HG03064 (cell line): ENCODE measurements at regions not wholly inside any gene's neighbourhood (a gene's known extent, or its start where the extent isn't known, plus 50 kb on each side); places are given as distances from the start of the nearest gene placed in this dataset.

Source experiments
- ATAC-seq: cut with Tn5 transposase; IDR thresholded peaks from one replicate; pipeline ENCODE4 v1.9.1; 2021; ENCODE audit warnings: low read depth; ENCODE audit not compliant: unreplicated experiment

DNA sequence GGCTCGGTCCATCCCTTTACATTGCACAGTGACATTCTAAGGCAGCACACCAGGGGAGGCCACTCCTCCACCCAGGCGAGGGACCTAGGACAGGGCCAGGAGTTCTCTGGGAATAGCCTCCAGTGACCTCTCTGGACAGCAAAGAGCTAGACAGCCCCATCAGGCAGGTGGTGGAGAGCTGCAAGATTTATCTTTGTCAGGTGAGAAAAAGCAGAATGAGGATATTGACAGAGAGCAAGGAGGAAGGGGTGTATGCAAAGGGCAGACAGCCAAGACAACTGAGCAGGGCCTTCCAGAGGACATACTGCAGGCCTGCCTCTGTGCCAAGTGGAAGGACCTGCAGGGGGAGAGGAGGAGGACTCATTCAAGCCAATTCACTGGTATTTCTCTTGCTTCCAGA is 112.4 kb upstream of the MAX start:
- no peak for ATAC-seq

DNA sequence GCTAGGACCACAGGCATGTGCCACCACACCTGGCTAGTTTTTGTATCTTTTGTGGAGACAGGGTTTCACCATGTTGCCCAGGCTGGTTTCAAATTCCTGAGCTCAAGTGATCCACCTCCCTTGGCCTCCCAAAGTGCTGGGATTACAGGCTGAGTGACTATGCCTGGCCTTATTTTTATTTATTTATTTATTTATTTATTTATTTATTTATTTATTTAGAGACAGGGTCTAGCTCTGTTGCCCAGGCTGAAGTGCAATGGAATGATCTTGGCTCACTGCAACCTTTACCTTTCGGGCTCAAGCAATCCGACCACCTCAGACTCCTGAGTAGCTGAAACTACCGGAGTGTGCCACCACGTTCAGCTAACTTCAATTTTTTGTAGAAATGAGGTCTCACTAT is 117.0 kb upstream of the MAX start:
- ATAC-seq: no peak

DNA sequence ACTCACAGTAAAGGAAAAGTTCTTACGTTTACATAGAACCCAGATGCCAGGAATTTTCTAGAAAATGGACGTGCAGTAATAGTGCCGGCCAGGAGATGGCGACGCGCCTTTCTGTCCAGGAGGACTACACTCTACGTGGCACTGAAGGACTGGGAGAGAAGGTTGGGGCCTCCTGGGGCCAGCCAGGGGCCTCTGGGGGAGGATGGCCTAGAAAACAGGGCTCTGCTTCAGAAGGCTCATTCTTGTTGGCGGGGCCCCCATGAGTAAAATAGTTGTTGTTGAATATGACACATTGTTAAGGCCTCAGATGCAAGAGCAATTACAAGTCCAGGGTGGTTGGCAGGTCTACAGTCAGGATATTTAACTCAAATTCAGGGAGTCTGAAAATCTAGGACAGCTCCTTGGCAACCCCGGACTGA is 120.1 kb upstream of the MAX start:
- ATAC-seq: no peak

DNA sequence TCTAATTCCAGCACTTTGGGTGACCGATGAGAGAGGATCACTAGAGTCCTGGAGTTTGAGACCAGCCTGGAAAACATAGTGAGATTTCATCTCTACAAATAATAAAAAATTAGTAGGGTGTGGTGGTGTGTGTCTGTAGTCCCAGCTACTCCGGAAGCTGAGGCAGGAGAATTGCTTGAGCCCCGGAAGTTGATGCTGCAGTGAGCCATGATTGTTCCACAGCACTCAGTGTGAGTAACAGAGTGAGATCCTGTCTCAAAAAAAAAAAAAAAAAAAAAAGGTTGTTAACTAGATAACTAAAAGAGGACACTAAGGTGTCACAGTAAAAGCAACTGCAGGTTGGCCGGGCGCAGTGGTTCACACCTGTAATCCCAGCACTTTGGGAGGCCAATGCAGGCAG is 121.3 kb upstream of the MAX start:
- no peak for ATAC-seq

DNA sequence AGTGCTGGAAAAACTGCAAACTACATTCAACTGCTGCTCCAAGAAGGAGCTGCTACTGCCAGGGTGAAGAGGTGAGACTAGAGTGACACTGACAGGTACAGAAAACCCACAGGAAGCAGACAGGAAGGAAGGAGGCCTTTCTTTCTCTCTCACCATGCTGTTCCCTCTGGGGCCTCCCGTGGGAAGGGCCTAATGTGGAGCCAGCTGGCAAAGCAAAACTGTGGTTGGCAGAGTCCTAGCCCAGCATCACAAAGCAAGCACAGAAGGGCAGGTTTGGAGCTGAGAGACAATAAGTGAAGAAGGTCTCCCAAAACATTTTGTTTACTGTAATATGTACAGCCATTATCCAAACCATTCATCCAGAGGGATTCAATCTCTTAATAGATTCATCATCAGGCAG is 122.5 kb upstream of the MAX start:
- ATAC-seq: no peak

DNA sequence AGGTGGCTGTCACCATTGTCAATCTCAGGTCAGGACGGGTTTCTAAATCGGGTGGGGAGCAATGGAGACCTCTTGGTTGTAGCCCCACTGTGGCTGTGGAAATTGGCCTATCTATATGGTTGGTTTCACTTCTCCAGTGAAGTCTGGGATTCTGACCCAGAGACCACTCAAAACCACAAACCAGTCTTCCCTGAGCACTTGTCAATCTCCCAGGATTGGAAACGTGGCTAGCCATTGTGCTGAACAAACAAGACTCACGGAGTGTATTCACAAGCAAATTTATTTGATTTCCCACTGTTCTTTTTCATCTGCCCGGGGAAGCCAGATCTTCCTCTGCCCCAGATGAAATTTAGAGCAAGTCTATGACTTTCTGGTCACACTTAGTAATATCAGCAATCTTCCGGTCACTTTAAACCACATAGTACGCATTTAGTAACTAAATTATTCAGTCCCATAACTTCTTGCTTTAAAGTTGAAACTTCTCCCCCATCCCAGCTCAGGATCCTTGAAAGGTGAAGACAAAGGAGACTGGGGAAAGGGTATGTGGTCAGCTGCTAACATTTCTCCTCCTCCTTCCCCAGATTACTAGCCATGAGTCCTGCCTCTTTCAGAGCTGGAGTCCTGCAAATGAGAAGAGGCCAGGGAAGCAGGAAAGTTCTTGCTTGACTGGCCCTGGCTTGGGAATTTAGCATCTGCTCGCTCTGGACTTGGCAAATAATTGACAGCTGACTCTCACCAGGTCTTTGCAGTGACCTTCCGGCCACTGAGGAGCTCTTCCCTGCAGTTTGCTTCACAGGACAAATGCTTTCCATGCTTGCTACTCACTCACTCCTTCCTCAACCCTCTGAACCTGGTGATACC is 123.2 kb upstream of the MAX start:
- ATAC-seq: no peak

DNA sequence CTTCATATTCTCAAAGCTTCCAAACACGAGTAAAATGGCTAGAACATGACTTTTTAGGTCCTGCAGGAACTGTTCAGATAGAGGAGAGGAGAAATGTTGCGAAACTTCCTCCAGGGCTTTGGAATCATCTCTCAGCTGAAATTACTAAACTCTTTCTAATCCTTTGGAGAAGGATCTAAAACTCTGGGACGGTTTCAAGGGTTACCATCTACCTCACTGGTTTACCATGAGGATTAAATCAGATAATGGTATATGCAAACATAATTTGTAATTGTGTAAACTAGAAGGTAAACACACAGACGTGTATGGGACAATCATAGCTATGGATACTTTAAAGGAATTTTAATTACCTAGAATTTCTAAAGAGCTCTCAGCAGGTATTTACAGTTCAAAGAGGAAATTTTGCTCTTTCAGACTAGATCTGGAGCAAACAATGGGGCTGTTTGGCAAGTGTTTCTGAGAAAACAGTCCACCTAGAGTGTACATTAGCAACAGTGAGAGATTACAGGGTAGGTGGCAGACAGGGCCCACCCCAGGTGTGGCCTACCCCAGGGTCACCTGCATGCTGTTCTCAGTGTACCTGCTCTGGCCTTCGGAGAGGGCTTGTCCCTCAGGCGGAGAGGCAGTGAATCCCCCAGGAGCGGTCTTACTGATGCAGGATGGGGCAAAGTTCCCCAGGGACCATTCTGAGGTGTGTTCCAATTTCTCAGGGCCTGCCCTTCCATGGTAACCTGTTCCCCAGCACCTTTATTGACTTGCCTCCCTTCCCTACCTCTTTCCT is 124.7 kb upstream of the MAX start:
- no peak for ATAC-seq

DNA sequence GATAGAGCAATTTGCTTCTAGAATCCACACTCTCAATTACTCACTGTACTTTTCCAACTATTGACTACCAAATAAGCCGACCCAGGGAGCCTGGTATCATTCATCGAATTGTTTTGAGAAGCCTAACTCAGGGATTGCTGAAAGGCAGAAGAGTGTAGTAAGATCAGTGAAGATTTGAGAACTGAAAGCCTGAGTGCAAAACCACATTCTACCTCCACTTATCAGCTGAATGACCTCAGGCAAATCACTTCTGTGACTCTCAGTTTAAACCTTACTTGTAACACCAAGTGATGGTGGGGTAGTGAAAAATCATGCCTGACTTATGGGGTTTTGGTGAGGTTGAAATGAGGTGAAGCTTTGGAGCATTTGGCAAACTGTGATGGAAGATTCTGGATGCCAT is 126.1 kb upstream of the MAX start:
- peak; percentile 78 for ATAC-seq

DNA sequence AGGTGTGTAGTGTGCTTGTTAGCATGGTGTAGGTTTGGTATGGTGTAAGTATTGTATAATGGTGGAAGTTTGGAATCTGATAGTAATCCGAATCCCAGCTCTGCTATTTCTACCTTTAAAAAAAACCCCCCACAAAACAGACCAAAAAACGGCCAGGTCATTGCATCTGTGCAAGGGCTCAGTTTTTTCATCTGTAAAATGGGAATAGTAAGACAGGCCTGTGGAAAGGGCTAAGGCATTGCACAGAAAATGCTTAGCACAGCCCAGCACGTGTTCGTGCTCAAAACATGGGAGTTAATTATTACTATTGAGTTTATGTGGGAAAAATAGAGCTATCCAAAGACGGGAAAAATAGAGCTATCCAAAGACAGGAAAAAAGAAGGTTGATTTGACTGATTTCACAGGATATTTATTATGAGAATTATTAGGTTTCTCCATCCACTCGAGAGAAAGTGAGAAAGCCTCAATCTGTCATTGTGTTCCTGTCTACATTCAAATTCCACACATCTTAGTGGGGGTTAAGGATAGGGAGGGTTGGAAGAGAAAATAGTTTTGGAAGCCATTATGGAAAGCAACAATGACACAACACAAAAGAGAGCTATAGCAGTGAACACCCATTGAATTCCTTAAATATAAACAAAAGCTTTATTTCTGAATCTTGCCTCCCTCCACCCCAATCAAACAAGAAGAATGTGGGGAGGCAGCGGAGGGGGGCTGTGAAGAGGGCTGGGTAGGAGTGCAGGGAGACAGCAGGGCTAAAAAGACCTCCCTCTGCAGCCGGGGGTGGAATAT is 126.8 kb upstream of the MAX start:
- no peak for ATAC-seq

DNA sequence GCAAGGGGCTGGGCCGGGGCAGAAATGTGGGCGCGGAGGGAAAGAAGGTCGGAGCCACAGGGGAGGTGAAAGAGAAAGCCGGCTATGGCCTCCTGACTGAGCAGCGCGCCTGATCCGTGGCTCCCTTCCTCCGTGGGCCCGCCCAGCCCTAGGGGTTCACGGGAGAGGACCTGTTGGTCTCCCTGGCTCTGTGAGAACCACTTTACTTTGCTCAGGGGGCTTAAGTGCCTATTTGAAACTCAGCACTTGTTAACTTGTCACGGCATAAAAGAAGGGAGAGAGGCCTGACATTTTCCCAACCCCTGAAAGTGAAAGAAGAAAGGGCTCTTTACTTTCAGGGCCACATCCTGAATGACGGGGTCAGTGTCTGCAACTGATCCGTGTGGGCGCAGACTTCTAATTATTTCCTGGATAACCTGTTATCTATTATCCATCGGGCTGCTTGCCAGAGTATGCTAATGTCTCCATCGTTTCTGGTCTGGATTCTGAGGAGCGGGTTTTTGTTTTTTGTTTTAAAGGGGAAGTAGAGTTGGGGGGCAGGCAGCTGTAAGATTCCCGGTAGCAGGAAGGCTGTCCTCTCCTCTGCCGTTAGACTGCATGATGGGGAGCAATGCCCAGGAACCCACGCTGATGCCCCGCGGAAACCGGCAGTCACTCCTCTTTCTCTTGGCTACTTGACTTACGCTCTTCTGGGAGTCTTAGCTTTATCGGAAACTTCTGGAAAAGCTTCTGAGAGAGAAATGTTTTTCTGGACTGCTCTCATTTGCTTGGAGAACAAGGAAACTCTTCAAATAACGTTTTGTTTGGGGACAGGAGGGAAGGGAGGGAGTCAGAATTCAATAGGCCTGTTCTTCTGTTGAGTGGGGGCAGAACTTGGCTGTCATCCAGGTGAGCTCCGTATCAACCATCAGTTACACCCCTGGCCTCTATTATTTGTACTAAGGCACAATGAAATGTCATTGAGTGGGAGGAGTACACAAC is 127.7 kb upstream of the MAX start:
- ATAC-seq: no peak

DNA sequence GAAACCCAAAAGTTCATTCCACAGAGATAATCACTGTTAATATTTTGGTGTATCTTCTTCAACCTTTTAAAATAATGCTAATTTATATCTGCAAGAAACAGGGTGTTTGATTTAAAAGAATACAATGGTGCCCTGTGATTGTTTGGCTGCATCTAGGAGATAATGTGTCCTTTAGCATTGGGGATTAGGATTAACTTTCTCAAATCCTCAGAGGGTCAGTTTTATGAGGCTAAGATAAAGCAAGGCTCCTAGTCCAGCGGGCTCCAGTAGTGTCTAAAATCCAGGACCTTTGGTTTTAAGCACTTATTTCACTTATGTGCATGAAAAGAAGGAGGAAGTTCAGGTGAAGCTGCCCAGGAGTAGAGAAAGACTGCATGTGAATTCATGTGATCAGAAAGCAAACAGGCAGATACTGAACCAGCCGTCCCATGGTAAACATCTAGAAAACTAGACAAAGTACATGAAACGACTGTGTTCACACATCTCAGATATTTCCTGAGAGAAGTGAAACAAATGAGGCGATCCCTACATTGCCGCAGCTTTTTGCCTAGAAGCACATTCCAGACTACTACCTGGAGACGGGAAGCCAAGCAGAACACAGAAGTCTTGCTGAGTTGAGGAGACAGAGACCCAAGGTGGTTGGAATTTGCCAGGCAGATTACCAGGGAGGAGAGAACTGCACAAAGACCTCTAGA is 129.1 kb upstream of the MAX start:
- ATAC-seq: no peak

DNA sequence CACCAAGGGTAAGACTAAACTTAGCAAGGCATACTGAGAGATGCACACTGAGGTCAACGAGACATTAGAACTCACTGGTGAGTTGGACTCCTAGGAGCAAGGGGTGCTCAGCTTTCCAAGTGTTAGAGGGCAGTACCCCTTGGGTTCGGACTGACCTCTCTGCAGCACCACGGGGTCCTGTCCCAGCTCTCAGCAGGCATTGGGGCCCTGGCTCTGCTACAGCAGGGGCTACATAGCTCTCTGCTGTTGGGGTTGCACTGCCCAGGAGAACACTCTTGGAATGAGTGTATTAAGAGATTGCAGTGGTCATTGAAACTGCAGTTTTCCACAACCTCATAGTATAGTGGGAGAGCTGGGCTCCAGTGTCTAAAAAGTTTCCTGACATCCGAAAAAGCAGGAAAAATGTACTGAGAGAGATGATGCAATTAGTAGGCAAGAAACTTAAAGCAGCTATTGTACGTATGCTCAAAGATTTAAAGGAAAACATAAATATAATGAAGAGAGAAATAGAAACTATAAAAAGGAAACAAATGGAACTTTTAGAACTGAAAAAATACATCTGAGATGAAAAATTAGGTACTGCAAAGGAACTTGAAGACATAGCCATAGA is 132.5 kb upstream of the MAX start:
- no peak for ATAC-seq

DNA sequence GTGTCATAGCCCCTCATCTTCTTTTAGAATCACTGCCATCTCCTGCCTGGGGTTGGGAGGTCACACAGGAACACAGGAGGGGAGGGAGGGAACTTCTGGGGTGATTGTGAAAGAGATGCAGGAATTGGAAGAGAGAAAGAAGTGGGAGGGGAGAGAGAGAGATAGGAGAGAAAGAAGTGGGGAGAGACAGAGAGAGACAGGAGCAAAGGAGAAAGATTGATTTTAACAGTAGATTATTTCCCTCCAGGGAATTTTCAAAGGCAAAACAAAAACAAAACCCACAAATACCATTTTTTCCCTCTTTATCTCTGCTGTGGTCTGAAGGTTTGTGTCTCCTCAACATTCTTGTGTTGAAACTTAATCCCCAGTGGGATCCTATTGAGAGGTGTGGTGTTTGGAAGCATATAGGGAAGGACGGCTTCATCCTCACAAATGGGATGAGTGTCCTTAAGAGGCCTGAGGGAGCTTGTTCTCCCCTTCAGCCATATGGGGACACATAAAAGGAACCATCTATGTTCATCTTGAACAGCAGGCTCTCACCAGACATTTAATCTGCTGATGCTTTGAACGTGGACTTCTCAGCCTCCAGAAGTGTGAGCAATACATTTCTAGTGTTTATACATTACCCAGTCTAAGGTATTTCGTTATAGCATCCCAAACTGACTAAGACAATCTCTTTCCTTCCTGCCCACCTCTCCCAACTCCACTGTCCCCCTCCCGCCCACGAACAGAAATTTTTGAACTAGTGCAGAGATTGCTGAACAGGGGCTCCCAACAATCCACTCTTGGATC is 134.9 kb upstream of the MAX start:
- ATAC-seq: no peak

DNA sequence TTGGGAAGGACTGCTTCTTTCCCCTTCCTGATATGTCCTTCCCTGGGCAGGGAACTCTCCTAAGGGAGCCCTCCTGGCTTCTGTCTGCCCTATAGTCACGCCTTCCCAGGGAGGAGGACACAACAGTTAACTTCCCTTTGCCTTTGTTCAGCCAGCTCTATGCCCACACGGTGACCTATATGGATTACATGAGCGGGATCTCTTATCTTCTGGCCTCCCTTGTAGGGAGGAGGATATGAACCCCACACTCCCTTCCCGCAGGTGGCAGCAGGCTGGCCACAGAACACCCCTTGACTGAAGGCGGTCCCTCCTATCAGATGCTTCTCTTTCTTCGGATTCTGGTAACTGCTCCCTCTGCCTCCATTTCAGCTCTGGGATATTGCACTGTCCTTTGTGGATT is 135.6 kb upstream of the MAX start:
- ATAC-seq: no peak

DNA sequence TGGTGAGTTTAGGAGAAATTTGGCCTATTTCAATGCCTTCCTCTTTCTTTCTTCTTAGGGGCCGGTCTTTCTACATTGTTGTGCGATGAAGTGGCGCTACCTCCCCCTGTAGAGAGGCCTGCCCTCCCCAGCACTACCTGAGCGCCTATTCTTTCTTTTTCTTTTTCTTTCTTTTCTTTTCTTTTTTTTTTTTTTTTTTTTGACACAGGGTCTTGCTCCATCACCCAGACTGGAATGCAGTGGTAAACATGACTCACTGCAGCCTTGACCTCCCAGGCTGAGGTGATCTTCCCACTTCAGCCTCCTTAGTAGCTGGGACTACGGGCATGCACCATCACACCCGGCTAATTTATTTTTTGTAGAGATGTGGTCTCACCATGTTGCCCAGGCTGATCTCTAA is 136.1 kb upstream of the MAX start:
- ATAC-seq: no peak

DNA sequence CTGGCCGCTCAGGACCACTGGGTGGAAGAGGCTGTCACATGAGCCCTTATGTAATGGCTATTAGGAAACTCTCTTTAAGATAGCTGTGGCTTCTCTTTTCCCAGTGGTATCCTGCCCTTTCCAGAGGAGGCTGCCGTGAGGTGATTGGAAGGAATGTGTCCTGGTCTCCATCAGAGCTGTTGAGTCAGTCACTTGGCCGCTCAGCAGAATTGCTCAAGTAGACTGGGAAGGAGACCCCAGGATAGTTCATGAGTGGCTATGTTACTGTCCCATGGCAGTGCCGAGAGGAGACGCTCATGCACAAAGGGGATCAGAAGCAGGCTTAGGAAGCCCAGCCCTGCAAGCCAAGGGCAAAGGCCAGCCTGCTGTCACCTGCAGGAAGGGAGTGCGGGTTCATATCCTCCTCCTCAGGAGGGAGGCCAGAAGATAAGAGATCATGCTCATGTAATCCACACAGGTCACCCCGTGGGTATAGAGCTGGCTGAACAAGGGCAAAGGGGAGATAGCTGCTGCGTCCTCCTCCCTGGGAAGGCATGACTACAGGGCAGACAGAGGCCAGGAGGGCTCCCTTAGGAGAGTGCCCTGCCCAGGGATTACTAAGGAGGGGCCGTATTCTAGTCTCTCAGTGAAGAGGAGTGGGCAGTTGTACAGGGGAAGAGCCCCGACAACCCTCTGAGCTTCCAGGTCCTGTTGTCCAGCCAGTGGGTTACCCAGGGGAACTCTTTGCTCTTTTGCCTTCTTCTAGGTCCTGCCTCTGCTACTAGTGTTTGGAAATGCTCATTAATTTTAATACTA is 137.0 kb upstream of the MAX start:
- ATAC-seq: no peak

DNA sequence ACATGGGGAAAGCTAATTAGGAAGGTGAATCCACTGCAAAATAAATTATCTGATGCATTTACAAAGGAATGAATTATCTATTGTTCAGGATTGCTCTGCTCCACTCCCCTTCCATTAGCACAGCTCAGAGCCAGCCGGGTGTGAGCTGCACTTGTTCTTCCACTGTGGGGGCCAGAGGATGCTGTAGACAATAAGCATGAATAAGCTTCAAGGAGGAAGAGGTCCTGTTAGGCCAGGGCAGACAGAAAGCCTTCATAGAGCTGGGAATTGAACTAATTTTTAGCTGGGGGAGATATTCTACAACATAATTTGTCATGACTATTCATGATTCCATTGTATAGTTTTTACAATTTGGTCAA is 137.6 kb upstream of the MAX start:
- ATAC-seq: no peak
